HEK293 (cell line): ENCODE measurements at regions not wholly inside any gene's neighbourhood (a gene's known extent, or its start where the extent isn't known, plus 50 kb on each side); places are given as distances from the start of the nearest gene placed in this dataset.

Source experiments
- ZNF335 ChIP-seq: fragments of 450-650 bp; formaldehyde crosslinking; conservative IDR thresholded peaks from 2 replicates; pipeline ENCODE4 v1.5.1; 2016; ENCODE audit warnings: missing biosample characterization, missing genetic modification characterization
- ZNF677 ChIP-seq: fragments of 450-650 bp; IDR thresholded peaks from 2 replicates; pipeline ENCODE4 v1.5.0; 2018; ENCODE audit warnings: missing biosample characterization, mild to moderate bottlenecking, missing genetic modification characterization, moderate library complexity
- TF ChIP-seq, protein P1 (sequence below): fragments of 450-650 bp; formaldehyde crosslinking; IDR thresholded peaks from 2 replicates; pipeline ENCODE4 v1.5.1; 2016; ENCODE audit warnings: missing biosample characterization, missing genetic modification characterization

DNA sequence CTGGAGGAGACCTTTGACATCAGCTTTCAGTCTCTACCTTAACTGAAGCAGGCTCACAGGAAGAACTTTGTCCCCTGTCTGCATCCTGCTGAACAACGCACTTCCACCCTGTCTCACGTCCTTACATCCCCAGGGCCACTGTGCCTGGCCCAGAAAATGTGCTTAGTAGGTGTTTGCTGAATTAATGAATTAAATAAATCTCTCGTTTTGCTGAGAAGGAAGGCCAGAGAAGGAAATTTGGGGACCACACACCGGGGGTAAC, 54.3 kb upstream of the CREB3L1 start:
- TF ChIP-seq ZNF677 (tag by site-specific recombination) (no peak), ZNF335 (no peak)
- TF ChIP-seq, protein P1, sequence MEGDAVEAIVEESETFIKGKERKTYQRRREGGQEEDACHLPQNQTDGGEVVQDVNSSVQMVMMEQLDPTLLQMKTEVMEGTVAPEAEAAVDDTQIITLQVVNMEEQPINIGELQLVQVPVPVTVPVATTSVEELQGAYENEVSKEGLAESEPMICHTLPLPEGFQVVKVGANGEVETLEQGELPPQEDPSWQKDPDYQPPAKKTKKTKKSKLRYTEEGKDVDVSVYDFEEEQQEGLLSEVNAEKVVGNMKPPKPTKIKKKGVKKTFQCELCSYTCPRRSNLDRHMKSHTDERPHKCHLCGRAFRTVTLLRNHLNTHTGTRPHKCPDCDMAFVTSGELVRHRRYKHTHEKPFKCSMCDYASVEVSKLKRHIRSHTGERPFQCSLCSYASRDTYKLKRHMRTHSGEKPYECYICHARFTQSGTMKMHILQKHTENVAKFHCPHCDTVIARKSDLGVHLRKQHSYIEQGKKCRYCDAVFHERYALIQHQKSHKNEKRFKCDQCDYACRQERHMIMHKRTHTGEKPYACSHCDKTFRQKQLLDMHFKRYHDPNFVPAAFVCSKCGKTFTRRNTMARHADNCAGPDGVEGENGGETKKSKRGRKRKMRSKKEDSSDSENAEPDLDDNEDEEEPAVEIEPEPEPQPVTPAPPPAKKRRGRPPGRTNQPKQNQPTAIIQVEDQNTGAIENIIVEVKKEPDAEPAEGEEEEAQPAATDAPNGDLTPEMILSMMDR, result no peak
